GM23338 (cell line): ENCODE measurements at regions not wholly inside any gene's neighbourhood (a gene's known extent, or its start where the extent isn't known, plus 50 kb on each side); places are given as distances from the start of the nearest gene placed in this dataset.

Experiments used
- ATAC-seq: fragments of 200-7000 bp; cut with Tn5 transposase; 3 replicates; pipeline ENCODE4 v1.9.1; 2020
- DNase-seq: peaks from one replicate; pipeline ENCODE4 v3.0.0-alpha.2; 2015; ENCODE audit warnings: low spot score
- H2AFZ ChIP-seq: fragments of 200-600 bp; sonication (generic); 2 replicates; pipeline ENCODE4 v1.8.0; 2016; ENCODE audit warnings: antibody characterized with exemption, mild to moderate bottlenecking, moderate library complexity
- H3F3A ChIP-seq: fragments of 200-600 bp; sonication (generic); replicated peaks from 2 replicates; pipeline ENCODE4 v1.8.0; 2017; ENCODE audit warnings: antibody characterized with exemption, mixed run types, low read depth
- H3K27ac ChIP-seq: fragments of 200-600 bp; sonication (generic); 2 replicates; pipeline ENCODE4 v1.6.1; 2016; ENCODE audit warnings: low read depth
- H3K27me3 ChIP-seq: fragments of 200-600 bp; sonication (generic); 2 replicates; pipeline ENCODE4 v1.8.0; 2016; ENCODE audit warnings: mild to moderate bottlenecking, mixed run types, moderate library complexity; ENCODE audit not compliant: insufficient read depth
- H3K36me3 ChIP-seq: fragments of 200-600 bp; sonication (generic); 2 replicates; pipeline ENCODE4 v1.8.0; 2016; ENCODE audit warnings: mild to moderate bottlenecking; ENCODE audit not compliant: insufficient read depth
- H3K4me1 ChIP-seq: fragments of 200-600 bp; sonication (generic); 2 replicates; pipeline ENCODE4 v1.8.0; 2016; ENCODE audit warnings: mild to moderate bottlenecking, moderate library complexity; ENCODE audit not compliant: insufficient read depth
- H3K4me2 ChIP-seq: fragments of 200-600 bp; sonication (generic); 2 replicates; pipeline ENCODE4 v1.7.1; 2017; ENCODE audit warnings: mixed run types
- H3K4me3 ChIP-seq: fragments of 200-600 bp; sonication (generic); 2 replicates; pipeline ENCODE4 v1.6.1; 2016; ENCODE audit warnings: mixed run types
- H3K79me2 ChIP-seq: fragments of 200-600 bp; sonication (generic); replicated peaks from 2 replicates; pipeline ENCODE4 v1.8.0; 2017; ENCODE audit warnings: mild to moderate bottlenecking; ENCODE audit not compliant: insufficient read depth
- H3K9me2 ChIP-seq: fragments of 200-600 bp; sonication (generic); 2 replicates; pipeline ENCODE4 v1.8.0; 2017; ENCODE audit not compliant: insufficient read depth
- H4K20me1 ChIP-seq: fragments of 200-600 bp; sonication (generic); replicated peaks from 2 replicates; pipeline ENCODE4 v1.8.0; 2017; ENCODE audit warnings: mild to moderate bottlenecking; ENCODE audit not compliant: insufficient read depth
- H3K27ac Mint-ChIP-seq: 2 replicates; pipeline ENCODE4 v1.8.0; 2020; ENCODE audit warnings: inconsistent platforms, mild to moderate bottlenecking, moderate library complexity, mixed read lengths
- H3K27me3 Mint-ChIP-seq: 3 replicates; pipeline ENCODE4 v1.8.0; 2022; ENCODE audit warnings: low read depth, mild to moderate bottlenecking, moderate library complexity, mixed read lengths, inconsistent platforms; ENCODE audit not compliant: insufficient read depth, poor library complexity
- H3K36me3 Mint-ChIP-seq: 3 replicates; pipeline ENCODE4 v1.8.0; 2021; ENCODE audit warnings: low read depth, mild to moderate bottlenecking, inconsistent platforms, moderate library complexity, mixed read lengths
- H3K4me1 Mint-ChIP-seq: 3 replicates; pipeline ENCODE4 v1.8.0; 2020; ENCODE audit warnings: mild to moderate bottlenecking, inconsistent platforms, mixed read lengths
- H3K4me3 Mint-ChIP-seq: 3 replicates; pipeline ENCODE4 v1.8.0; 2021; ENCODE audit warnings: moderate library complexity, mild to moderate bottlenecking, inconsistent platforms, mixed read lengths
- H3K9me3 Mint-ChIP-seq: 3 replicates; pipeline ENCODE4 v1.8.0; 2020; ENCODE audit warnings: moderate library complexity, mild to moderate bottlenecking, inconsistent platforms, mixed read lengths
- CTCF ChIP-seq, 2 experiments: fragments of 200-600 bp in 1 of 2; sonication (generic) in 1 of 2; conservative IDR thresholded peaks; 2 replicates each; pipeline versions ENCODE4 v1.5.1 to v1.6.1; 2016 to 2017; ENCODE audit warnings: antibody characterized with exemption in 2 of 2, low read depth in 2 of 2, mild to moderate bottlenecking in 2 of 2, moderate library complexity in 1 of 2
- EZH2 ChIP-seq: fragments of 200-600 bp; sonication (generic); IDR thresholded peaks from one replicate; pipeline ENCODE4 v1.8.0; 2017; ENCODE audit warnings: antibody characterized with exemption, mild to moderate bottlenecking, low read depth; ENCODE audit not compliant: unreplicated experiment
- JUNB ChIP-seq: IDR thresholded peaks from one replicate; pipeline ENCODE4 v1.6.1; 2016; ENCODE audit warnings: antibody characterized with exemption; ENCODE audit not compliant: unreplicated experiment
- NANOG ChIP-seq: IDR thresholded peaks from 2 replicates; pipeline ENCODE4 v1.6.1; 2016; ENCODE audit warnings: antibody characterized with exemption, borderline replicate concordance
- STAT1 ChIP-seq: IDR thresholded peaks from one replicate; pipeline ENCODE4 v1.6.1; 2016; ENCODE audit warnings: antibody characterized with exemption; ENCODE audit not compliant: unreplicated experiment
- ZNF114 ChIP-seq: fragments of 250-450 bp; sonication (Bioruptor Pico); IDR thresholded peaks from 2 replicates; pipeline ENCODE4 v1.5.0; 2020; ENCODE audit warnings: mild to moderate bottlenecking, moderate library complexity
- ZNF331 ChIP-seq: fragments of 250-450 bp; sonication (Bioruptor Pico); IDR thresholded peaks from 2 replicates; pipeline ENCODE4 v1.5.0; 2020; ENCODE audit warnings: low read depth, mild to moderate bottlenecking, moderate library complexity
- ZNF462 ChIP-seq: fragments of 250-450 bp; sonication (Bioruptor Pico); IDR thresholded peaks from 2 replicates; pipeline ENCODE4 v1.5.0; 2020; ENCODE audit warnings: mild to moderate bottlenecking, moderate library complexity

- H3K27me3 Mint-ChIP-seq: peaks cover 2% of the 10 kb centered on the region
Measured at GRCh38 chr10:104517946-104518345, 123.1 kb upstream of the SORCS3 start.

GRCh38 chr10:104518891-104519290, 122.2 kb upstream of the SORCS3 start:
- Mint-ChIP-seq H3K27me3 (peaks cover 2% of the 10 kb centered on the region), H3K4me3 (no peak overlapping the region)
- ATAC-seq: no peak
- no peak for TF ChIP-seq CTCF (conservative IDR thresholded peaks at IDR 0.05; ENCODE audit: low read depth in 2 of 2)
- no peak for TF ChIP-seq NANOG
- no peak for TF ChIP-seq ZNF462 (CRISPR knock-in tag)

More at GRCh38 chr10:104517946-104518345, 123.1 kb upstream of the SORCS3 start:
- Histone ChIP-seq H3K9me2 (no peaks in the 10 kb centered on the region), H3K4me3 (no peak overlapping the region), H3K4me2 (no peak overlapping the region), H3K27me3 (no peaks in the 10 kb centered on the region), H3K27ac (no peak overlapping the region), H3K4me1 (no peaks in the 10 kb centered on the region), H2AFZ (no peak overlapping the region), H3K79me2 (no peaks in the 10 kb centered on the region), H3F3A (no peaks in the 10 kb centered on the region), H4K20me1 (no peaks in the 10 kb centered on the region), H3K36me3 (no peaks in the 10 kb centered on the region)
- H3K9me3 Mint-ChIP-seq: no peaks in the 10 kb centered on the region
- peaks cover 9% of the 10 kb centered on the region for H3K4me1 Mint-ChIP-seq
- no peak for ATAC-seq
- H3K27ac Mint-ChIP-seq: no peak overlapping the region
- H3K4me3 Mint-ChIP-seq: no peak overlapping the region
- TF ChIP-seq CTCF (conservative IDR thresholded peaks at IDR 0.05; ENCODE audit: low read depth in 2 of 2) (no peak), JUNB (no peak), ZNF114 (no peak), EZH2 (no peak), STAT1 (no peak), ZNF331 (CRISPR knock-in tag) (no peak)
- no peaks in the 10 kb centered on the region for H3K36me3 Mint-ChIP-seq
- no peak for DNase-seq

More at GRCh38 chr10:104518891-104519290, 122.2 kb upstream of the SORCS3 start:
- no peak for DNase-seq
- no peaks in the 10 kb centered on the region for H3K4me1 ChIP-seq
- Mint-ChIP-seq H3K27ac (no peak overlapping the region), H3K4me1 (peaks cover 4% of the 10 kb centered on the region), H3K9me3 (no peaks in the 10 kb centered on the region), H3K36me3 (no peaks in the 10 kb centered on the region)
- H4K20me1 ChIP-seq: no peaks in the 10 kb centered on the region
- H3K4me3 ChIP-seq: no peak overlapping the region
- no peaks in the 10 kb centered on the region for H3K79me2 ChIP-seq
- no peaks in the 10 kb centered on the region for H3K36me3 ChIP-seq
- no peaks in the 10 kb centered on the region for H3K27me3 ChIP-seq
- H3K4me2 ChIP-seq: no peak overlapping the region
- H3K9me2 ChIP-seq: no peaks in the 10 kb centered on the region
- no peak overlapping the region for H3K27ac ChIP-seq
- no peaks in the 10 kb centered on the region for H3F3A ChIP-seq
- no peak overlapping the region for H2AFZ ChIP-seq
